ENCODE measurements at regions not wholly inside any gene's neighbourhood (a gene's known extent, or its start where the extent isn't known, plus 50 kb on each side); places are given as distances from the start of the nearest gene placed in this dataset.

DNA sequence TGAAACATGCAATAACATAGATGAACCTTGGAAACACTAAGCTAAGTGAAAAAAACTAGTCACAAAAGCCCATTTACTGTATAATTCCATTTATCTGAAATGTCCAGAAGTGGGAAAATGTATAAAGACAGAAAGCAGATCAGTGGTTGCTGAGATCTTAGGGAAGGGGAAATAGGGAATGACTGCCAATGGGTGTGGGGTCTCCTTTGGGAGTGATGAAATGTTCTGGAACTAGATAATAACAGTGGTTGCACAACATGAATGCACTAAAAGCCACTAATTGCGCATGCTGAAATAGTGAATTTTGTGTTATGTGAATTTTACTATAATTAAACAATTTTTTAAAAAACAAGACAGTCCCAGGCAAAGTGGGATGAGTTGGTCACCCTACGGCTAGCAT is 472.8 kb downstream of the CCDC171 start:
- TF ChIP-seq, protein P1, sequence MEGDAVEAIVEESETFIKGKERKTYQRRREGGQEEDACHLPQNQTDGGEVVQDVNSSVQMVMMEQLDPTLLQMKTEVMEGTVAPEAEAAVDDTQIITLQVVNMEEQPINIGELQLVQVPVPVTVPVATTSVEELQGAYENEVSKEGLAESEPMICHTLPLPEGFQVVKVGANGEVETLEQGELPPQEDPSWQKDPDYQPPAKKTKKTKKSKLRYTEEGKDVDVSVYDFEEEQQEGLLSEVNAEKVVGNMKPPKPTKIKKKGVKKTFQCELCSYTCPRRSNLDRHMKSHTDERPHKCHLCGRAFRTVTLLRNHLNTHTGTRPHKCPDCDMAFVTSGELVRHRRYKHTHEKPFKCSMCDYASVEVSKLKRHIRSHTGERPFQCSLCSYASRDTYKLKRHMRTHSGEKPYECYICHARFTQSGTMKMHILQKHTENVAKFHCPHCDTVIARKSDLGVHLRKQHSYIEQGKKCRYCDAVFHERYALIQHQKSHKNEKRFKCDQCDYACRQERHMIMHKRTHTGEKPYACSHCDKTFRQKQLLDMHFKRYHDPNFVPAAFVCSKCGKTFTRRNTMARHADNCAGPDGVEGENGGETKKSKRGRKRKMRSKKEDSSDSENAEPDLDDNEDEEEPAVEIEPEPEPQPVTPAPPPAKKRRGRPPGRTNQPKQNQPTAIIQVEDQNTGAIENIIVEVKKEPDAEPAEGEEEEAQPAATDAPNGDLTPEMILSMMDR (IDR thresholded peaks at IDR 0.05): no peak
- Histone ChIP-seq H3K36me3 (ENCODE audit: low read depth) (no peaks in the 10 kb centered on the region), H3K4me3 (no peak overlapping the region), H3K4me1 (ENCODE audit: low read depth) (no peaks in the 10 kb centered on the region), H3K9me3 (no peaks in the 10 kb centered on the region)
- ATAC-seq (no peak), DNase-seq (no peak)
- intact Hi-C loops (cut with DNase I, micrococcal nuclease): no loop called here

DNA sequence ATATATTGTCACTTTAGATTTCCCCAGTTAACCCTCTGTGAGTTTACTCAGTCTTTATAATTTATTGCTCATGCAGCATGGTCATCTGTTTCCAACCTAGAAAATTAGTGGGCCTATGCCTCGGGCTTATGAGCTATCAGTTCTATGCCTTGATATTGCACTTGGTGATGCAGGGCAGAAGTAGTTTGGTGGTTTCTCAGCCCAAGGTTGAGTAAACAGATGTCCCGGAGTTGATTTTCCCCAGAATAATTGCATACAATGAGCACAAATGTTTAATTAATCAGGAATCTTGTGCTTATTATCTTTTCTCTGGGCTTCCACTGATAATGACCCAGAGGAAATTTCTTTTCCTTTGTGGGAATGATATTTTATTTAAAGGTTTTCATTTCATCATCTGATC is 474.0 kb downstream of the CCDC171 start:
- intact Hi-C loops (cut with DNase I, micrococcal nuclease): no loop called here
- no peak overlapping the region for H3K4me3 ChIP-seq
- H3K9me3 ChIP-seq: no peaks in the 10 kb centered on the region
- TF ChIP-seq, protein P1 (IDR thresholded peaks at IDR 0.05): no peak
- no peaks in the 10 kb centered on the region for H3K36me3 ChIP-seq (ENCODE audit: low read depth)
- ATAC-seq (no peak), DNase-seq (no peak)
- no peaks in the 10 kb centered on the region for H3K4me1 ChIP-seq (ENCODE audit: low read depth)

DNA sequence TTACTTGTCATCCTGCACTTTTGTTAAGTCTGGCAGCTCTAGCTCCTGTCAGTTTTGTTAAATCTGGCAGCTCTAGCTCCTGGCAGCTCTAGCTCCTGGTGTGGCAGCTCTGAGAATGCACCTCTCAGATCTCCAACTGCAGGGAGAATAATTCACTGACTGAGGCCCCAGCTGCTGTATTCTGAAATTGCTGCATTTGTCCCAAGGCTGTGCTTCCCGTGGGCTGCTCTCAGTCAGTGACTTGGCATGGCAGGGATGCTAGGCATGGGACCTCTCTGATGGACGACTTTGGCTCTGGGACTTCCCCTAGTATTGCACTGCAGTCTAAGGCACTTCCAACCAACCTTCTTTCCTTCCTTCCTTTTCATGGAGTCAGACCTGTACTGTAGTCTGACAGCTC is 475.7 kb downstream of the CCDC171 start:
- ATAC-seq (no peak), DNase-seq (no peak)
- TF ChIP-seq, protein P1 (IDR thresholded peaks at IDR 0.05): no peak
- H3K36me3 ChIP-seq (ENCODE audit: low read depth): no peaks in the 10 kb centered on the region
- H3K4me3 ChIP-seq: no peak overlapping the region
- no peaks in the 10 kb centered on the region for H3K4me1 ChIP-seq (ENCODE audit: low read depth)
- intact Hi-C loops (cut with DNase I, micrococcal nuclease): no loop called here
- no peaks in the 10 kb centered on the region for H3K9me3 ChIP-seq

DNA sequence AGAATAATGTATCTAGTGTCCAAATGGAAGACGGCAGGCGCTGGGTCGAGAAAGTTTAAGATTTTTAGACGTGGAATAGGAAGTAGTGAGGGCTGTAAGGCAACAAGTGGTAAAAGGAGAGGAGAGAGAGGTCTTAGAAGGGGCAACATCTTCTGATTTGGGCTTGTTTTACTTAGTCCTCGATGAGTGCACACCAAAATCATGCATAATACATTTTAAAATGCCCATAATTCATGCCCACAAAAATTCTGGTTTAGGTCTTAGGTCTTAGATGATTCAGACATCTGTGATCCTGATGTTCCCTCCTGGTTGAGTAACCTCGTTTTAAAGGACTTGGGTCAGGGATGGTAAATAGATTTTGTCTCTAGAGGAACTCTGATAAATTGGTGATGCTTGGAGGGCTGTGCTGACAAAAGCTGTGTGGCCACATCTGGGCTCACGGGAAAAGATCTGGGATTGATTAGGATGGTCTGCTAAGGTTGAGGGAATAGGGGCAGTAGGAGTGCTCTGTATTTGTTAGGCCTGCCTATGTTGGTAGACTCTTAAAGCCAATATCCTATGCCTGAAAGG is 476.3 kb downstream of the CCDC171 start:
- DNase-seq: no peak
- TF ChIP-seq, protein P1 (IDR thresholded peaks at IDR 0.05): no peak
- Histone ChIP-seq H3K4me1 (ENCODE audit: low read depth) (no peaks in the 10 kb centered on the region), H3K36me3 (ENCODE audit: low read depth) (no peaks in the 10 kb centered on the region), H3K9me3 (no peaks in the 10 kb centered on the region), H3K4me3 (no peak overlapping the region)
- no peak for ATAC-seq
- intact Hi-C loops (cut with DNase I, micrococcal nuclease): no loop called here

DNA sequence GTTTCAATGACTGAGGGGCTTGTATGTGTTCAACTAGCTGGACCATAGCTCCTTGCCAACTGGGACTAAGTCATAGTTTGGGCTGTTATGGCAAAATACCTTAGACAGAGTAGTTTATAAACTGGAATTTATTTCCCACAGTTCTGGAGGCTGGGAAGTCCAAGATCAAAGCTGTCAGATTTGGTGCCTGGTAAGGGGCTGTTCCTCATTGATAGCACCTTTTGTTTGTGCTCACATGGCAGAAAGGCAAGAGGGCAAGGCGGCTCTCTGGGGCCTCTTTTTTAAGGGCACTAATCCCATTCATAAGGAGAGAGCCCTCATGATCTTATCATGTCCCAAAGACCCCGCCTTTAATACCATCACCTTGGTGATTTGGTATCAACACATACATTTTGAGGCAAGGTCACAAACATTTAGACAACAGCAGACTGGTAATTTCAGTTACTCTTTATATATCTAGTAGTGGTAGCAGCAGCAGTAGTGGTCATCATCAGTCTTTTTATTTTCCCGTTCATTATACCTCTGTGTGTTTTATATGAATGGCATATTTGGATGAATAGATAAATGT is 477.0 kb downstream of the CCDC171 start:
- no peaks in the 10 kb centered on the region for H3K36me3 ChIP-seq (ENCODE audit: low read depth)
- ATAC-seq: no peak
- H3K9me3 ChIP-seq: no peaks in the 10 kb centered on the region
- intact Hi-C loops (cut with DNase I, micrococcal nuclease): no loop called here
- no peaks in the 10 kb centered on the region for H3K4me1 ChIP-seq (ENCODE audit: low read depth)
- no peak overlapping the region for H3K4me3 ChIP-seq
- TF ChIP-seq, protein P1 (IDR thresholded peaks at IDR 0.05): no peak
- DNase-seq: no peak

Data from mucosa of descending colon (tissue), 3 donors.